ENCODE measurements at regions not wholly inside any gene's neighbourhood (a gene's known extent, or its start where the extent isn't known, plus 50 kb on each side); places are given as distances from the start of the nearest gene placed in this dataset.

DNA sequence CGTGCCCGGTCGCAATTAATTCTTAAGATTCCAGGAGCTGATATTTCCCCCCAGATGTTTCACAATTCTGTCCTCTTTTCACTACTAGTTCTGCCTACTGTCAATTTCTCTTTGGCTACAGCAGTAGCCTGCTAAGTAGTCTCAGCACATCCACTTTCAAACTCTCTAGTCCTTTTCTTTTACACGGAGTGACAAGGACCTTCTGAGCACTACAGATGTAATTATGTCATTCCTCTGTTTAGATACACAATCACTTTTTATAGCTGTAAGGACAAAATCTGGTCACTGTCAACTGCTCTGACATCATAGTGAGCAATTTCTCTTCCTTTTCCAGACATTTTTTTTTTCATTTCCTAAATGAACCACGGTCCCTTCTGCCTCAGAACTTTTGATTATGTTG, 421.7 kb upstream of the CHRM3 start:
- TF ChIP-seq, protein P1, sequence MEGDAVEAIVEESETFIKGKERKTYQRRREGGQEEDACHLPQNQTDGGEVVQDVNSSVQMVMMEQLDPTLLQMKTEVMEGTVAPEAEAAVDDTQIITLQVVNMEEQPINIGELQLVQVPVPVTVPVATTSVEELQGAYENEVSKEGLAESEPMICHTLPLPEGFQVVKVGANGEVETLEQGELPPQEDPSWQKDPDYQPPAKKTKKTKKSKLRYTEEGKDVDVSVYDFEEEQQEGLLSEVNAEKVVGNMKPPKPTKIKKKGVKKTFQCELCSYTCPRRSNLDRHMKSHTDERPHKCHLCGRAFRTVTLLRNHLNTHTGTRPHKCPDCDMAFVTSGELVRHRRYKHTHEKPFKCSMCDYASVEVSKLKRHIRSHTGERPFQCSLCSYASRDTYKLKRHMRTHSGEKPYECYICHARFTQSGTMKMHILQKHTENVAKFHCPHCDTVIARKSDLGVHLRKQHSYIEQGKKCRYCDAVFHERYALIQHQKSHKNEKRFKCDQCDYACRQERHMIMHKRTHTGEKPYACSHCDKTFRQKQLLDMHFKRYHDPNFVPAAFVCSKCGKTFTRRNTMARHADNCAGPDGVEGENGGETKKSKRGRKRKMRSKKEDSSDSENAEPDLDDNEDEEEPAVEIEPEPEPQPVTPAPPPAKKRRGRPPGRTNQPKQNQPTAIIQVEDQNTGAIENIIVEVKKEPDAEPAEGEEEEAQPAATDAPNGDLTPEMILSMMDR (IDR thresholded peaks at IDR 0.05; ENCODE audit: low read length) = no peak
- TF ChIP-seq EZH2phosphoT487 (IDR thresholded peaks at IDR 0.05; ENCODE audit: low read length) = no peak

All from MM.1S (cell line).